Endothelial cell of umbilical vein (primary cell): ENCODE measurements at regions not wholly inside any gene's neighbourhood (a gene's known extent, or its start where the extent isn't known, plus 50 kb on each side); places are given as distances from the start of the nearest gene placed in this dataset.

Experiments
- BruUV-seq: library from RNA; stranded (reverse); fragments of 400-500 nt; replicated peaks from 2 replicates; lab custom pipeline; 2021; lab: Mats Ljungman, UMichigan
- CTCF ChIA-PET: fragments of 300-600, 350-600 bp; sonication (Branson Sonifier 250); formaldehyde crosslinking; loops from one replicate; lab custom pipeline; 2021; ENCODE audit warnings: antibody characterized with exemption, inconsistent platforms; lab: Charles Lee
- POLR2A ChIA-PET: fragments of 300-600, 350-600 bp; sonication (Branson Sonifier 250); formaldehyde crosslinking; loops from one replicate; lab custom pipeline; 2021; ENCODE audit warnings: antibody characterized with exemption, inconsistent platforms; lab: Charles Lee
- DNase-seq: peaks from one replicate; pipeline ENCODE4 v3.0.0-alpha.2; 2011; ENCODE audit warnings: low read depth, low spot score
- FAIRE-seq: peaks from 2 replicates; lab custom pipeline; 2011; peaks lifted over from hg19 to GRCh38; lab: Jason Lieb, UNC
- H2AFZ ChIP-seq: 2 replicates; pipeline ENCODE4 v1.6.0; 2012; ENCODE audit warnings: low read depth, low read length, control low read depth, inconsistent platforms
- H3K27ac ChIP-seq: 2 replicates; pipeline ENCODE4 v1.5.1; 2011; ENCODE audit warnings: low read depth, mild to moderate bottlenecking, control low read depth, low read length, moderate library complexity; ENCODE audit not compliant: insufficient read depth
- H3K27me3 ChIP-seq, 2 experiments: 2 replicates each; pipeline versions ENCODE4 v1.6.0 to v1.6.1; 2011; ENCODE audit warnings: low read length in 2 of 2, mixed read lengths in 1 of 2; ENCODE audit not compliant: control insufficient read depth in 2 of 2, insufficient read depth in 2 of 2
- H3K36me3 ChIP-seq, 2 experiments: 2 replicates in 1 of 2; 3 replicates in 1 of 2; pipeline ENCODE4 v1.5.1; 2011; ENCODE audit warnings: low read length in 2 of 2, mild to moderate bottlenecking in 1 of 2, moderate library complexity in 1 of 2; ENCODE audit not compliant: control insufficient read depth in 2 of 2, insufficient read depth in 2 of 2; ENCODE audit errors: extremely low read depth in 1 of 2
- H3K4me1 ChIP-seq: 3 replicates; pipeline ENCODE4 v1.5.1; 2011; ENCODE audit warnings: mild to moderate bottlenecking, low read length; ENCODE audit not compliant: control insufficient read depth, insufficient read depth; ENCODE audit errors: extremely low read depth
- H3K4me2 ChIP-seq: 2 replicates; pipeline ENCODE4 v1.6.1; 2011; ENCODE audit warnings: low read length, control low read depth, mixed read lengths; ENCODE audit not compliant: insufficient read depth
- H3K4me3 ChIP-seq, 3 experiments: fragments of 200-600 bp in 1 of 3; sonication (generic), shearing (Covaris generic) in 1 of 3; replicated peaks in 1 of 3; 2 replicates each; pipeline ENCODE4 v1.5.1; 2011 to 2016; ENCODE audit warnings: control low read depth in 3 of 3, low read length in 3 of 3, mild to moderate bottlenecking in 2 of 3, inconsistent platforms in 1 of 3, low read depth in 1 of 3, moderate library complexity in 1 of 3; ENCODE audit not compliant: insufficient read depth in 1 of 3
- H3K79me2 ChIP-seq: 2 replicates; pipeline ENCODE4 v1.6.0; 2012; ENCODE audit warnings: low read length, inconsistent platforms; ENCODE audit not compliant: control insufficient read depth, insufficient read depth
- H3K9ac ChIP-seq: replicated peaks from 2 replicates; pipeline ENCODE3; 2011; ENCODE audit warnings: low read length, control low read depth; ENCODE audit not compliant: insufficient read depth; ENCODE audit errors: extremely low read depth
- H3K9me1 ChIP-seq: replicated peaks from 3 replicates; pipeline ENCODE4 v1.6.0; 2011; ENCODE audit warnings: mild to moderate bottlenecking, low read length; ENCODE audit not compliant: control insufficient read depth, insufficient read depth; ENCODE audit errors: extremely low read depth
- H3K9me3 ChIP-seq: replicated peaks from 2 replicates; pipeline ENCODE4 v1.5.1; 2012; ENCODE audit warnings: low read length, inconsistent platforms; ENCODE audit not compliant: control insufficient read depth, insufficient read depth
- H4K20me1 ChIP-seq: replicated peaks from 2 replicates; pipeline ENCODE3; 2011; ENCODE audit warnings: mild to moderate bottlenecking, low read length; ENCODE audit not compliant: control insufficient read depth, insufficient read depth; ENCODE audit errors: extremely low read depth
- EZH2 ChIP-seq: IDR thresholded peaks from 2 replicates; pipeline ENCODE4 v1.6.1; 2012; ENCODE audit warnings: borderline replicate concordance, low read depth, mild to moderate bottlenecking, moderate library complexity, low read length, inconsistent platforms; ENCODE audit not compliant: severe bottlenecking
- FOS ChIP-seq: IDR thresholded peaks from 2 replicates; pipeline ENCODE4 v1.6.1; 2011; ENCODE audit warnings: mild to moderate bottlenecking, low read length, moderate library complexity, borderline replicate concordance; ENCODE audit not compliant: insufficient read depth
- GATA2 ChIP-seq: IDR thresholded peaks from 2 replicates; pipeline ENCODE4 v1.7.0; 2011; ENCODE audit warnings: low read depth, mild to moderate bottlenecking, moderate library complexity, mixed read lengths, low read length; ENCODE audit not compliant: insufficient read length, insufficient read depth
- JUN ChIP-seq: IDR thresholded peaks from 2 replicates; pipeline ENCODE4 v1.6.1; 2011; ENCODE audit warnings: borderline replicate concordance, low read depth; ENCODE audit not compliant: insufficient read length, insufficient read depth
- MYC ChIP-seq: IDR thresholded peaks from one replicate; pipeline ENCODE4 v1.6.1; 2011; ENCODE audit warnings: mild to moderate bottlenecking, low read depth, low read length
- POLR2A ChIP-seq: IDR thresholded peaks from 2 replicates; pipeline ENCODE4 v1.6.1; 2012; ENCODE audit warnings: low read depth, mild to moderate bottlenecking, control low read depth, low read length
- POLR2AphosphoS5 ChIP-seq: IDR thresholded peaks from 2 replicates; pipeline ENCODE4 v1.6.1; 2012; ENCODE audit warnings: low read depth, mild to moderate bottlenecking, control low read depth, low read length, moderate library complexity; ENCODE audit not compliant: insufficient read depth
- dilution Hi-C: fragments of 300-500 bp; cut with MboI; formaldehyde crosslinking; loops from one replicate; pipeline ENCODE4 v1.15.0; 2019; ENCODE audit warnings: low sequenced_read_pairs; ENCODE audit not compliant: extremely low pct_ligation_motif_present
- intact Hi-C: fragments of 100-400 bp; cut with micrococcal nuclease; formaldehyde crosslinking; loops from one replicate; pipeline ENCODE4 v1.10.0; 2022
- TF ChIP-seq, protein P1 (sequence below): IDR thresholded peaks from 2 replicates; pipeline ENCODE4 v1.6.1; 2011; ENCODE audit not compliant: insufficient read depth, insufficient read length
- TF ChIP-seq, protein P2 (sequence below), 2 donors: IDR thresholded peaks; 1 replicate in 1 of 2; 2 replicates in 1 of 2; pipeline ENCODE4 v1.5.1; 2011; ENCODE audit warnings: low read length in 2 of 2, mild to moderate bottlenecking in 2 of 2, moderate library complexity in 2 of 2, control low read depth in 1 of 2, inconsistent platforms in 1 of 2, low read depth in 1 of 2; ENCODE audit not compliant: insufficient read depth in 1 of 2; ENCODE audit errors: extremely low read depth in 1 of 2

DNA sequence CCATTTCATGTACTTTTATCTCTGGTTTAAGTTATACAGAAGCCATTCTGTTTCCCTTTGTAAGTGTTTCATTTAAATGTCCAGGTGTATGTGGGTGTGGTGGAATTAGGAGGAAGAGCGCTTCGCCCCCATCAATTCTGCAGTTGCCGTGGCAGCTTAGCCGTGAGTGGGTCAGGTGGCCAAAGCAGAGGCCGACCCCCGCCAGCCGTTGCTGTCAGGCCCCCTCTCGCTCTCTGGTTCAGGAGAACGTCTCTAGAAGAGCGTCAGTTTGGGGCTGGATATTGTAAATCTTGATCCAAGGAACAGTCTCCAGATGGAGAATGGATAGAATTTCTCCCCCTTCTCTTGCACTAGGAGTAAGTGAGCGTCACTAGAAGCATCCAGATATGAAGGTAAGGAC lies 367.4 kb downstream of the FOXA2 start:
- Histone ChIP-seq H3K9ac (no peak overlapping the region), H4K20me1 (no peaks in the 10 kb centered on the region)
- dilution Hi-C loops, result no loop called here

GRCh38 chr20:22214296-22214695 lies 370.1 kb downstream of the FOXA2 start:
- TF ChIP-seq POLR2A (no peak), GATA2 (no peak), MYC (no peak), FOS (no peak), JUN (no peak), POLR2AphosphoS5 (no peak), EZH2 (no peak)
- TF ChIP-seq, protein P1, sequence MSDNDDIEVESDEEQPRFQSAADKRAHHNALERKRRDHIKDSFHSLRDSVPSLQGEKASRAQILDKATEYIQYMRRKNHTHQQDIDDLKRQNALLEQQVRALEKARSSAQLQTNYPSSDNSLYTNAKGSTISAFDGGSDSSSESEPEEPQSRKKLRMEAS, result no peak
- TF ChIP-seq, protein P2, sequence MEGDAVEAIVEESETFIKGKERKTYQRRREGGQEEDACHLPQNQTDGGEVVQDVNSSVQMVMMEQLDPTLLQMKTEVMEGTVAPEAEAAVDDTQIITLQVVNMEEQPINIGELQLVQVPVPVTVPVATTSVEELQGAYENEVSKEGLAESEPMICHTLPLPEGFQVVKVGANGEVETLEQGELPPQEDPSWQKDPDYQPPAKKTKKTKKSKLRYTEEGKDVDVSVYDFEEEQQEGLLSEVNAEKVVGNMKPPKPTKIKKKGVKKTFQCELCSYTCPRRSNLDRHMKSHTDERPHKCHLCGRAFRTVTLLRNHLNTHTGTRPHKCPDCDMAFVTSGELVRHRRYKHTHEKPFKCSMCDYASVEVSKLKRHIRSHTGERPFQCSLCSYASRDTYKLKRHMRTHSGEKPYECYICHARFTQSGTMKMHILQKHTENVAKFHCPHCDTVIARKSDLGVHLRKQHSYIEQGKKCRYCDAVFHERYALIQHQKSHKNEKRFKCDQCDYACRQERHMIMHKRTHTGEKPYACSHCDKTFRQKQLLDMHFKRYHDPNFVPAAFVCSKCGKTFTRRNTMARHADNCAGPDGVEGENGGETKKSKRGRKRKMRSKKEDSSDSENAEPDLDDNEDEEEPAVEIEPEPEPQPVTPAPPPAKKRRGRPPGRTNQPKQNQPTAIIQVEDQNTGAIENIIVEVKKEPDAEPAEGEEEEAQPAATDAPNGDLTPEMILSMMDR (IDR thresholded peaks at IDR 0.05; ENCODE audit: extremely low read depth in 1 of 2, insufficient read depth in 1 of 2, low read depth in 1 of 2, low read length in 2 of 2), result no peak
- Histone ChIP-seq H3K9me1 (no peaks in the 10 kb centered on the region), H3K9ac (no peak overlapping the region), H4K20me1 (no peaks in the 10 kb centered on the region), H3K79me2 (no peaks in the 10 kb centered on the region), H3K27me3 (no peaks in the 10 kb centered on the region), H3K4me3 (no peak overlapping the region), H3K27ac (no peak overlapping the region), H3K4me2 (no peak overlapping the region), H2AFZ (no peak overlapping the region), H3K36me3 (no peaks in the 10 kb centered on the region), H3K9me3 (peaks cover 2% of the 10 kb centered on the region), H3K4me1 (no peaks in the 10 kb centered on the region)
- DNase-seq (no peak), FAIRE-seq (no peak)
- intact Hi-C loops (no loop called here), dilution Hi-C loops (no loop called here)
- POLR2A ChIA-PET, result no interaction called here
- CTCF ChIA-PET, result no interaction called here
- no TSS peak for BruUV-seq

More for the DNA sequence above, 367.4 kb downstream of the FOXA2 start:
- no peaks in the 10 kb centered on the region for H3K79me2 ChIP-seq
- DNase-seq (no peak), FAIRE-seq (no peak)
- no peak overlapping the region for H3K4me2 ChIP-seq
- H3K27me3 ChIP-seq, result no peaks in the 10 kb centered on the region
- no peaks in the 10 kb centered on the region for H3K9me1 ChIP-seq
- ChIA-PET CTCF (no interaction called here), POLR2A (no interaction called here)
- H3K27ac ChIP-seq, result no peak overlapping the region
- peaks cover 2% of the 10 kb centered on the region for H3K9me3 ChIP-seq
- H3K36me3 ChIP-seq, result no peaks in the 10 kb centered on the region
- TF ChIP-seq GATA2 (no peak), POLR2AphosphoS5 (no peak), EZH2 (no peak), POLR2A (no peak)
- H3K4me3 ChIP-seq, result no peak overlapping the region
- no TSS peak for BruUV-seq
- H2AFZ ChIP-seq, result no peak overlapping the region
- H3K4me1 ChIP-seq, result no peaks in the 10 kb centered on the region
- intact Hi-C loops, result no loop called here
